ENCODE measurements at regions not wholly inside any gene's neighbourhood (a gene's known extent, or its start where the extent isn't known, plus 50 kb on each side); places are given as distances from the start of the nearest gene placed in this dataset.

GRCh38 chr3:135581806-135582205 is 383.7 kb upstream of the PPP2R3A start:
- TF ChIP-seq CTCF (IDR thresholded peaks at IDR 0.05): no peak
- TF ChIP-seq POLR2A (IDR thresholded peaks at IDR 0.05): no peak
- TF ChIP-seq POLR2AphosphoS5 (IDR thresholded peaks at IDR 0.05): no peak
- no peak for TF ChIP-seq EP300 (IDR thresholded peaks at IDR 0.05)

Data from sigmoid colon (tissue), 4 donors.